GM12874 (cell line): ENCODE measurements at regions not wholly inside any gene's neighbourhood (a gene's known extent, or its start where the extent isn't known, plus 50 kb on each side); places are given as distances from the start of the nearest gene placed in this dataset.

Source experiments
- CTCF ChIP-seq: IDR thresholded peaks from 2 replicates; pipeline ENCODE4 v1.5.1; 2011; ENCODE audit warnings: low read depth, mild to moderate bottlenecking, control low read depth, low read length, moderate library complexity; ENCODE audit not compliant: insufficient read depth

DNA sequence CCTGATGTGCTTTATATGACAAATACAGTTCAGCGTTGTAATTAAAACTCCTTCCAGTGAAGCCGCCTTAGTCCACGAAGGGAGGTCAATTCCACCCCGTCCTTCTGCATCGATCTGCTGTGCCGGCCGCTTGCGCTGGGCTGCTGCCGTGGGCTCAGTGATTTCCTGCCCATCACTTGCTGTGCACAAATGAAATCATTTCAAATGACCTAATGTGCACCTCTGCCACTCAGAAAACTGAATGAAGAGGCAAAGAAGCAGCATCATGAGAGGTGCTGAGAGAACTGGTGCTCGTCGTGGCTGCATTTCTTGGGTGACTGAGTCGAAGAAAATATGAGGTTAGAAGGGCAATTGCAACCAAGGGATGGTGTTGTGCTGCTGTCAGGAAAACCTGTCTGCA is 144.3 kb upstream of the SYT6 start:
- TF ChIP-seq CTCF = no peak

DNA sequence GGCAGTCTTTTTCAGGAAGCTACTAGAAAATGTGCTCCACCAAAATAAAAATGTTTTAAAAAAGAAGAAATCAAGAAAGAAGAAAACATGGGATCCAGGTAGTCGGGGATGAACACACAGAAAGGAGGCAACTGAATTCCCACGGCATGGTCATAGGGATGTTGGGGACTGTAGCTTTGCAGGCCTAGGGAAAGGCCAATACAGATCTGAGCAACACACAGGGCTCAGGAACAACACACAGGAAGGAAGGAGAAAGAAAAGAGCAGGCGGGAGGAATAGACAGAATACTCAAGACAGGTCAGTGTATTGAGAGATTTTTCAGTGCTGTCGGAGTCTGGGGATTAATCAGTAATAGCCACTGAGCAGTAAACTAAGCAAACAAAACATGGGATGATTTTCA is 142.7 kb upstream of the SYT6 start:
- TF ChIP-seq CTCF = no peak

- no peak for TF ChIP-seq CTCF
These were observed 141.7 kb upstream of the SYT6 start for GRCh38 chr1:114295321-114295720.

DNA sequence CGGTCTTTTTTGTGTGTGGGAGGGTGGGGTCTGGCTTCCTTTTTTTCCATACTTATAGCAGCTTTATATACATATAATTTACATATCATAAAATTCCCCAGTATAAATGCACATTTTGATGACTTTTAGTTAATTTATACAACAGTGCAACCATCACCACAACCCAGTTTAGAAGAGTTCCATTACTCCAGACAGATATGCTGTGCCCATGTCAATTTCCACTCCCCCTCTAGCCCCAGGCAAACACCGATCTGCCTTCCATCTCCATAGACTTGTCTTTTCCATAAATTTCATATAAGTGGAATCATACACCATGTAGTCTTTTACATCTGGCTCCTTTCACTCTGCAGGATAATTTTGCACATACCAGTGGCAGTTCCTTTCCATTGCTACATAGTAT is 139.2 kb upstream of the SYT6 start:
- no peak for TF ChIP-seq CTCF

DNA sequence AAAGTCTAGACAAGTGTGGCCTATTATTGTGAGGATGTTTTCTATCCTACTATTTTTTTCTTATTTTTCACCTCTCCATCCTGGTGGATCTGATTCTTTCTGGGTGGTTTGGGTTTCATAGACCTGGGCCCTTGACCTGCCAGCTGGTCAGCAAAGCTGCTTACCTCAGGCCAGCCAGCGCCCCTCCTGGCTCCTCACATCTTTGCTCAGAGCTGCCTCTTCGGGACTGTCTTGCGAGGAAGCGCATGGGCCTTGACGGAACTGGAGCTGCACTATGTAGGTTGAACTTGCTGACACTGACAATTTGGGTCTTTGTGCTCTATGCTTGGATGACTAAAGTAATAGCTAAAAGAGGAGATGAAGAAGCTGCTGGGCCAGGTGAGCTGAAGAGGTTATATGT is 138.5 kb upstream of the SYT6 start:
- TF ChIP-seq CTCF = no peak

DNA sequence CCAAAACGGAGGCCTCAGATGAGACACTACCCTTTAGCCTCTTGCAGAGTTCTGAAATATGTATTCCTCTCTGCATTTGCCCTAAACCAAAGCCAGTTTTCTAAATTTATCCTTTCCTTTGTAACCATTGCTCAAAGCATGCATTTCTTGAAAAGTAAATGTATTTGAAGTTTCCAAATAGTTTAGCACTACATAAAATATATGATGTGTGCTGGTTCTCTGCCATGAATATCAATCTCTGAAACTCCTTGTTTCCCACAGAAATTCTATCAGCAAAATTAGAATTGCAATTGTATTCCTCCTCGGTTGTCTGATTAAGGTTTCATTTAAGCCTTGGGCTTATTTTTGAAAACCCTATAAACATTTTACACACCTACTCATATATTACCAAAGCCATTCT is 137.1 kb upstream of the SYT6 start:
- no peak for TF ChIP-seq CTCF

DNA sequence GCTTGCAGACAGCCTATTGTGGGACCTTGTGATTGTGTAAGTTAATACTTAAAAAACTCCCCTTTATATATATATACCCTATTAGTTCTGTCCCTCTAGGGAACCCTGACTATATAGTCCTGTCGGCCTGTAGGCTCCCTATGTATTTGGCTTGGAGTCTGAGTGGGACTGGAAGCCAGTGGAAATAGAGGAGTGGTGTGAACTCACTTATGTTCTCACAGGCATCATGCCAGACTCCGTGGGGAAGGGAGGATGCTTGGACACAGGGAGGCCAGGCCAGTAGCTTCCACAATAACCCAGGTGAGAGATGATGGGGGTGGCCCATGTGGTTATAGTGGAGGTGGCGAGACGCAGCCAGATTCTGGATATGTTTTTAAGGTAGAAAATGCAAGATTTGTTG is 136.7 kb upstream of the SYT6 start:
- no peak for TF ChIP-seq CTCF

DNA sequence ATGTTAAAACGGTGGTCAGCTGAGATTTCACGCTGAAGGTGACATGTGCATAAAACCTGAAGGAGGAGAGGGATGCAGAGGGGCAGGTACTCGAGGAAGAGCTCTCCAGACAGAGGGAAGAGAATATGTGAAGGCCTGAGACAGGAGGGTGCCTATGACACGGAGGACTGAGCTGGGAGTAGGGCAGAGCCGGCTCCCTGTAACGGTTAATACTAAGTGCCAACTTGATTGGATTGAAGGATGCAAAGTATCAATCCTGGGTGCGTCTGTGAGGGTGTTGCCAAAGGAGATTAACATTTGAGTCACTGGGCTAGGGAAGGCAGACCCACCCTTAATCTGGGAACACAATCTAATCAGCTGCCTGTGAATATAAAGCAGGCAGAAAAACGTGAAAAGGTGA is 136.2 kb upstream of the SYT6 start:
- TF ChIP-seq CTCF = no peak
